NCI-H2227 (cell line): ENCODE measurements at regions not wholly inside any gene's neighbourhood (a gene's known extent, or its start where the extent isn't known, plus 50 kb on each side); places are given as distances from the start of the nearest gene placed in this dataset.

Experiments
- DNase-seq: peaks from one replicate; lab custom pipeline; 2025; ENCODE audit not compliant: unreplicated experiment; lab: John Stamatoyannopoulos, UW

- no peak for DNase-seq
Observed at GRCh38 chr5:100479079-100479688, 56.0 kb upstream of the FAM174A start.

- DNase-seq, result no peak
Observed at GRCh38 chr5:100472091-100472490, 63.1 kb upstream of the FAM174A start.

GRCh38 chr5:100469767-100470166, 65.4 kb upstream of the FAM174A start:
- DNase-seq, result no peak

- no peak for DNase-seq
Observed at GRCh38 chr5:100464418-100464817, 70.8 kb upstream of the FAM174A start.

- DNase-seq, result no peak
Observed at GRCh38 chr5:100456615-100457014, 78.6 kb upstream of the FAM174A start.

GRCh38 chr5:100452126-100452525, 83.0 kb upstream of the FAM174A start:
- no peak for DNase-seq

- no peak for DNase-seq
Observed at GRCh38 chr5:100448111-100448528, 87.1 kb upstream of the FAM174A start.

GRCh38 chr5:100446879-100447430, 88.2 kb upstream of the FAM174A start:
- DNase-seq, result peak; percentile 3

GRCh38 chr5:100444961-100445360, 90.2 kb upstream of the FAM174A start:
- no peak for DNase-seq

GRCh38 chr5:100434815-100435214, 100.4 kb upstream of the FAM174A start:
- no peak for DNase-seq

- DNase-seq, result no peak
Observed at GRCh38 chr5:100432741-100433140, 102.4 kb upstream of the FAM174A start.

- DNase-seq, result peak; percentile 9
Observed at GRCh38 chr5:100430268-100431195, 104.6 kb upstream of the FAM174A start.

GRCh38 chr5:100424787-100425186, 110.4 kb upstream of the FAM174A start:
- no peak for DNase-seq

- no peak for DNase-seq
Observed at GRCh38 chr5:100424017-100424416, 111.2 kb upstream of the FAM174A start.

- no peak for DNase-seq
Observed at GRCh38 chr5:100423330-100423729, 111.8 kb upstream of the FAM174A start.

- no peak for DNase-seq
Observed at GRCh38 chr5:100421360-100421759, 113.8 kb upstream of the FAM174A start.

GRCh38 chr5:100418231-100418630, 116.9 kb upstream of the FAM174A start:
- no peak for DNase-seq

- no peak for DNase-seq
Observed at GRCh38 chr5:100409660-100410151, 125.5 kb upstream of the FAM174A start.

GRCh38 chr5:100407053-100407452, 128.1 kb upstream of the FAM174A start:
- DNase-seq, result no peak

GRCh38 chr5:100406640-100407039, 128.5 kb upstream of the FAM174A start:
- DNase-seq, result no peak

- DNase-seq, result no peak
Observed at GRCh38 chr5:100402071-100402470, 133.1 kb upstream of the FAM174A start.

GRCh38 chr5:100401149-100401548, 134.0 kb upstream of the FAM174A start:
- DNase-seq, result no peak
